ENCODE measurements at regions not wholly inside any gene's neighbourhood (a gene's known extent, or its start where the extent isn't known, plus 50 kb on each side); places are given as distances from the start of the nearest gene placed in this dataset.

GRCh38 chr14:87153901-87154300 lies 839.1 kb downstream of the GALC start:
- no peak for TF ChIP-seq ZFX (IDR thresholded peaks at IDR 0.05)
- TF ChIP-seq CTCF (conservative IDR thresholded peaks at IDR 0.05) = no peak
- no peak overlapping the region for H3K27ac ChIP-seq

GRCh38 chr14:87153391-87153790 lies 839.6 kb downstream of the GALC start:
- H3K27ac ChIP-seq = no peak overlapping the region
- TF ChIP-seq CTCF (conservative IDR thresholded peaks at IDR 0.05) (no peak), ZFX (IDR thresholded peaks at IDR 0.05) (no peak)

- TF ChIP-seq CTCF (conservative IDR thresholded peaks at IDR 0.05) = no peak
- no peak for TF ChIP-seq ZFX (IDR thresholded peaks at IDR 0.05)
- H3K27ac ChIP-seq = no peak overlapping the region
These were observed 840.3 kb downstream of the GALC start for GRCh38 chr14:87152693-87153092.

GRCh38 chr14:87149583-87150354 lies 843.2 kb downstream of the GALC start:
- TF ChIP-seq CTCF (conservative IDR thresholded peaks at IDR 0.05) (no peak), ZFX (IDR thresholded peaks at IDR 0.05) (no peak)
- H3K27ac ChIP-seq = no peak overlapping the region

- TF ChIP-seq ZFX (IDR thresholded peaks at IDR 0.05) (no peak), CTCF (conservative IDR thresholded peaks at IDR 0.05) (no peak)
- H3K27ac ChIP-seq = no peak overlapping the region
These were observed 844.3 kb downstream of the GALC start for GRCh38 chr14:87148655-87149054.

- TF ChIP-seq CTCF (conservative IDR thresholded peaks at IDR 0.05) (no peak), ZFX (IDR thresholded peaks at IDR 0.05) (no peak)
- H3K27ac ChIP-seq = no peak overlapping the region
These were observed 850.3 kb downstream of the GALC start for GRCh38 chr14:87142551-87143211.

- TF ChIP-seq ZFX (IDR thresholded peaks at IDR 0.05) (no peak), CTCF (conservative IDR thresholded peaks at IDR 0.05) (no peak)
- no peak overlapping the region for H3K27ac ChIP-seq
These were observed 851.2 kb downstream of the GALC start for GRCh38 chr14:87141801-87142200.

All from C4-2B (cell line).